ENCODE measurements at regions not wholly inside any gene's neighbourhood (a gene's known extent, or its start where the extent isn't known, plus 50 kb on each side); places are given as distances from the start of the nearest gene placed in this dataset.

GRCh38 chr13:59493436-59493965, 670.2 kb downstream of the DIAPH3 start:
- no peak for TF ChIP-seq CTCF (IDR thresholded peaks at IDR 0.05)
- TF ChIP-seq POLR2A (IDR thresholded peaks at IDR 0.05) = no peak
- no peak for TF ChIP-seq POLR2AphosphoS5 (IDR thresholded peaks at IDR 0.05)

Measured in sigmoid colon (tissue), 4 donors.